CD14-positive monocyte (primary cell): ENCODE measurements at regions not wholly inside any gene's neighbourhood (a gene's known extent, or its start where the extent isn't known, plus 50 kb on each side); places are given as distances from the start of the nearest gene placed in this dataset.

Source experiments
- DNase-seq, 3 donors: peaks; one replicate each; pipeline ENCODE4 v3.0.0-alpha.2; 2011 to 2022
- H2AFZ ChIP-seq: 2 replicates; pipeline ENCODE4 v1.6.0; 2012; ENCODE audit warnings: mild to moderate bottlenecking, low read depth, low read length, inconsistent platforms; ENCODE audit not compliant: insufficient read depth, poor library complexity, severe bottlenecking
- H3K27ac ChIP-seq, 2 donors: 1 replicate in 1 of 2; 2 replicates in 1 of 2; pipeline ENCODE4 v1.5.1; 2012 to 2013; ENCODE audit warnings: low read length in 2 of 2, control low read depth in 1 of 2, inconsistent platforms in 1 of 2, low read depth in 1 of 2, mild to moderate bottlenecking in 1 of 2
- H3K27me3 ChIP-seq, 2 donors: one replicate each; pipeline versions ENCODE4 v1.6.0 to v1.6.1; 2011 to 2013; ENCODE audit warnings: low read length in 2 of 2; ENCODE audit not compliant: control insufficient read depth in 2 of 2, insufficient read depth in 2 of 2
- H3K36me3 ChIP-seq, 2 donors: replicated peaks in 1 of 2; 1 replicate in 1 of 2; 2 replicates in 1 of 2; pipeline versions ENCODE4 v1.5.1 to v1.6.1; 2012 to 2013; ENCODE audit warnings: low read length in 2 of 2, control low read depth in 1 of 2, inconsistent platforms in 1 of 2, mild to moderate bottlenecking in 1 of 2; ENCODE audit not compliant: insufficient read depth in 2 of 2, control insufficient read depth in 1 of 2
- H3K4me1 ChIP-seq, 2 donors: 1 replicate in 1 of 2; 2 replicates in 1 of 2; pipeline versions ENCODE4 v1.5.1 to v1.6.1; 2012 to 2013; ENCODE audit warnings: low read length in 2 of 2, control low read depth in 1 of 2, inconsistent platforms in 1 of 2, mild to moderate bottlenecking in 1 of 2, moderate library complexity in 1 of 2; ENCODE audit not compliant: insufficient read depth in 2 of 2, control insufficient read depth in 1 of 2
- H3K4me2 ChIP-seq: replicated peaks from 2 replicates; pipeline ENCODE3; 2012; ENCODE audit warnings: low read length, moderate library complexity, mild to moderate bottlenecking; ENCODE audit not compliant: poor library complexity, severe bottlenecking; ENCODE audit errors: extremely low read depth
- H3K4me3 ChIP-seq, 3 experiments: fragments of 200-600 bp in 1 of 3; sonication (generic) in 1 of 3; replicated peaks in 1 of 3; 1 replicate in 2 of 3; 2 replicates in 1 of 3; pipeline ENCODE4 v1.5.1; 2011 to 2013; ENCODE audit warnings: low read length in 3 of 3, mild to moderate bottlenecking in 3 of 3, control low read depth in 2 of 3, low read depth in 2 of 3, inconsistent platforms in 1 of 3, moderate library complexity in 1 of 3
- H3K79me2 ChIP-seq: 2 replicates; pipeline ENCODE4 v1.6.0; 2012; ENCODE audit warnings: mild to moderate bottlenecking, control low read depth, inconsistent platforms, low read length, moderate library complexity; ENCODE audit not compliant: insufficient read depth
- H3K9ac ChIP-seq: 2 replicates; pipeline ENCODE4 v1.6.0; 2017; ENCODE audit warnings: low read length, mild to moderate bottlenecking; ENCODE audit not compliant: insufficient read depth, poor library complexity, severe bottlenecking
- H3K9me3 ChIP-seq, 2 donors: replicated peaks in 1 of 2; 1 replicate in 1 of 2; 2 replicates in 1 of 2; pipeline versions ENCODE4 v1.5.1 to v1.6.1; 2012 to 2013; ENCODE audit warnings: low read length in 2 of 2, control low read depth in 1 of 2; ENCODE audit not compliant: control insufficient read depth in 1 of 2, insufficient read depth in 1 of 2
- H4K20me1 ChIP-seq: 2 replicates; pipeline ENCODE4 v1.6.0; 2012; ENCODE audit warnings: mild to moderate bottlenecking, low read length, control low read depth, moderate library complexity; ENCODE audit not compliant: insufficient read depth
- H3K27ac Mint-ChIP-seq, 7 donors: one replicate each; pipeline ENCODE4 v1.8.0; 2020; ENCODE audit warnings: mild to moderate bottlenecking in 7 of 7, mixed read lengths in 7 of 7, moderate library complexity in 6 of 7, inconsistent platforms in 2 of 7
- H3K27me3 Mint-ChIP-seq, 3 donors: one replicate each; pipeline ENCODE4 v1.8.0; 2021 to 2022; ENCODE audit warnings: low read depth in 3 of 3, mild to moderate bottlenecking in 3 of 3, mixed read lengths in 3 of 3, moderate library complexity in 3 of 3, inconsistent platforms in 1 of 3
- H3K36me3 Mint-ChIP-seq, 2 donors: one replicate each; pipeline ENCODE4 v1.8.0; 2020; ENCODE audit warnings: mixed read lengths in 2 of 2, inconsistent platforms in 1 of 2, mild to moderate bottlenecking in 1 of 2
- H3K4me1 Mint-ChIP-seq: one replicate; pipeline ENCODE4 v1.8.0; 2020; ENCODE audit warnings: mild to moderate bottlenecking, mixed read lengths
- H3K4me3 Mint-ChIP-seq, 2 donors: one replicate each; pipeline ENCODE4 v1.8.0; 2020; ENCODE audit warnings: mild to moderate bottlenecking in 2 of 2, mixed read lengths in 2 of 2, moderate library complexity in 1 of 2
- H3K9me3 Mint-ChIP-seq, 7 donors: one replicate each; pipeline ENCODE4 v1.8.0; 2020 to 2022; ENCODE audit warnings: mixed read lengths in 7 of 7, mild to moderate bottlenecking in 6 of 7, moderate library complexity in 6 of 7, inconsistent platforms in 2 of 7
- CTCF ChIP-seq: fragments of 200-600 bp; IDR thresholded peaks from one replicate; pipeline ENCODE4 v1.8.0; 2022; ENCODE audit warnings: antibody characterized with exemption, mild to moderate bottlenecking
- WGBS: methylation state at CpG from one replicate; pipeline ENCODE4 v1.1.5; 2013; ENCODE audit warnings: missing lambda C conversion rate; ENCODE audit not compliant: insufficient coverage; 5-methylcytosine and 5-hydroxymethylcytosine counted together
- intact Hi-C, 2 donors: fragments of 100-400 bp; cut with micrococcal nuclease; formaldehyde crosslinking; loops; one replicate each; pipeline versions ENCODE4 v1.15.0 to v1.15.1; 2023

- TF ChIP-seq CTCF = no peak
- Histone ChIP-seq H3K27me3 (no peaks in the 10 kb centered on the region), H3K79me2 (no peaks in the 10 kb centered on the region), H4K20me1 (no peaks in the 10 kb centered on the region), H3K4me1 (no peaks in the 10 kb centered on the region), H3K9me3 (no peaks in the 10 kb centered on the region), H3K9ac (no peak overlapping the region), H3K4me2 (no peak overlapping the region), H3K27ac (no peak overlapping the region), H2AFZ (no peak overlapping the region), H3K4me3 (no peak overlapping the region), H3K36me3 (no peaks in the 10 kb centered on the region)
- Mint-ChIP-seq H3K27me3 (no peaks in the 10 kb centered on the region), H3K4me3 (no peak overlapping the region), H3K27ac (no peak overlapping the region), H3K9me3 (peaks cover 0 to 5% (median 0%) of the 10 kb centered on the region in 7 donors), H3K36me3 (no peaks in the 10 kb centered on the region), H3K4me1 (no peaks in the 10 kb centered on the region)
- intact Hi-C loops = no loop called here
- DNase-seq = no peak
- no CpG with 5 or more reads among the region's 3 CpGs for WGBS
These were observed 473.0 kb downstream of the CETN3 start for GRCh38 chr5:89936576-89936975.

- Histone ChIP-seq H2AFZ (no peak overlapping the region), H3K36me3 (no peaks in the 10 kb centered on the region), H3K4me1 (no peaks in the 10 kb centered on the region), H3K4me2 (no peak overlapping the region), H3K9ac (no peak overlapping the region), H3K27ac (no peak overlapping the region), H3K79me2 (no peaks in the 10 kb centered on the region), H3K27me3 (no peaks in the 10 kb centered on the region), H4K20me1 (no peaks in the 10 kb centered on the region), H3K9me3 (no peaks in the 10 kb centered on the region), H3K4me3 (no peak overlapping the region)
- intact Hi-C loops = no loop called here
- TF ChIP-seq CTCF = no peak
- Mint-ChIP-seq H3K27ac (no peak overlapping the region), H3K27me3 (no peaks in the 10 kb centered on the region), H3K36me3 (no peaks in the 10 kb centered on the region), H3K4me1 (no peaks in the 10 kb centered on the region), H3K4me3 (no peak overlapping the region), H3K9me3 (peaks cover 0 to 5% (median 0%) of the 10 kb centered on the region in 7 donors)
- WGBS = 71% methylated on average over 1 of the region's 4 CpGs
- no peak for DNase-seq
These were observed 475.5 kb downstream of the CETN3 start for GRCh38 chr5:89934069-89934468.
